Transverse colon (tissue), 4 donors: ENCODE measurements at regions not wholly inside any gene's neighbourhood (a gene's known extent, or its start where the extent isn't known, plus 50 kb on each side); places are given as distances from the start of the nearest gene placed in this dataset.

Source experiments
- DNase-seq: peaks from one replicate; pipeline ENCODE4 v3.0.0-alpha.2; 2019
- H3K27ac ChIP-seq, 4 donors: fragments of 200-600 bp; sonication (generic); 2 replicates each; pipeline ENCODE4 v1.5.1; 2016 to 2018; ENCODE audit warnings: inconsistent platforms in 4 of 4
- H3K27me3 ChIP-seq: fragments of 200-600 bp; sonication (generic); 2 replicates; pipeline ENCODE4 v1.5.1; 2017; ENCODE audit warnings: inconsistent platforms
- H3K36me3 ChIP-seq, 4 donors: fragments of 200-600 bp; sonication (generic); 2 replicates each; pipeline ENCODE4 v1.5.1; 2017 to 2019; ENCODE audit warnings: inconsistent platforms in 4 of 4
- H3K4me1 ChIP-seq, 4 donors: fragments of 200-600 bp; sonication (generic); 2 replicates each; pipeline ENCODE4 v1.5.1; 2017 to 2020; ENCODE audit warnings: inconsistent platforms in 4 of 4
- H3K4me3 ChIP-seq, 4 donors: fragments of 200-600 bp; sonication (generic); 1 replicate in 1 of 4; 2 replicates in 3 of 4; pipeline versions ENCODE4 v1.5.1 to v1.6.1; 2017 to 2019; ENCODE audit warnings: inconsistent platforms in 4 of 4
- H3K9me3 ChIP-seq, 2 donors: fragments of 200-600 bp; sonication (generic); 2 replicates each; pipeline ENCODE4 v1.5.1; 2017 to 2019; ENCODE audit warnings: inconsistent platforms in 2 of 2
- EP300 ChIP-seq: sonication (generic); formaldehyde crosslinking; IDR thresholded peaks from one replicate; pipeline ENCODE4 v1.6.1; 2017; ENCODE audit warnings: antibody characterized with exemption, low read depth
- POLR2A ChIP-seq: fragments of 450-650 bp; IDR thresholded peaks from one replicate; pipeline ENCODE4 v1.6.1; 2016; ENCODE audit warnings: antibody characterized with exemption, mild to moderate bottlenecking, moderate library complexity
- POLR2AphosphoS5 ChIP-seq, 3 donors: sonication (generic); formaldehyde crosslinking; IDR thresholded peaks; one replicate each; pipeline ENCODE4 v1.6.1; 2016; ENCODE audit warnings: antibody characterized with exemption in 3 of 3
- WGBS, 2 donors: methylation state at CpG; one replicate each; pipeline ENCODE4 v1.1.5; 2018; ENCODE audit warnings: low coverage in 1 of 2; 5-methylcytosine and 5-hydroxymethylcytosine counted together
- in situ Hi-C, 4 donors: fragments of 200-750 bp; cut with MboI; loops; one replicate each; pipeline versions ENCODE4 v1.15.0 to v1.15.1; 2017; ENCODE audit warnings: low sequenced_read_pairs in 3 of 4, low pct_ligation_motif_present in 1 of 4, low pct_unique_long_range_greater_than_20kb in 1 of 4
- intact Hi-C: fragments of 100-400 bp; cut with DNase I; formaldehyde crosslinking; loops from one replicate; pipeline ENCODE4 v1.15.1; 2023; ENCODE audit warnings: low total_unique reads
- TF ChIP-seq, protein P1 (sequence below), 5 experiments: fragments of 200-600 bp in 3 of 5; fragments of 450-650 bp in 2 of 5; sonication (generic) in 3 of 5; IDR thresholded peaks; 1 replicate in 2 of 5; 2 replicates in 3 of 5; pipeline ENCODE4 v1.5.1; 2016 to 2017; ENCODE audit warnings: antibody characterized with exemption in 5 of 5, inconsistent platforms in 3 of 5, mild to moderate bottlenecking in 2 of 5, moderate library complexity in 1 of 5

DNA sequence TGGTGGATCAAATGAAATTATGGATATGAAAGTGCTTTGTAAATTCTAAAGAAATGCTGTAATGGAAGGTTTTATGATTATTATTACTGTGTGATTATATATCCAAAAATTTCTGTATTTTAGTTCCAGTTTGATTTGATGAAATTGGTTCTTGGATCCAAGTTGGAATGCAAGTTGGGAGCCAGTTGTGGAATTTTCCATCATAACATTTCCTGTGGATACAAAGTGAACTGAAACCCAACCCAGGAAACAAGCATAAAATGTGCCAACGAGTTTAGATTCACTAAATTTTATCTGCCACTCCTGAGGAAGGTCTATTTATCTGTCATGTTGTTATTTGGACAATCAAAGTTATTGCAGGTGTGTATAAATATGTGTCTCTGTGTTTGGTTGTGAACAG, 131.4 kb upstream of the MDFIC start:
- Histone ChIP-seq H3K4me1 (no peaks in the 10 kb centered on the region), H3K4me3 (no peak overlapping the region), H3K27me3 (no peaks in the 10 kb centered on the region), H3K36me3 (no peaks in the 10 kb centered on the region), H3K9me3 (no peaks in the 10 kb centered on the region), H3K27ac (no peak overlapping the region)
- TF ChIP-seq, protein P1, sequence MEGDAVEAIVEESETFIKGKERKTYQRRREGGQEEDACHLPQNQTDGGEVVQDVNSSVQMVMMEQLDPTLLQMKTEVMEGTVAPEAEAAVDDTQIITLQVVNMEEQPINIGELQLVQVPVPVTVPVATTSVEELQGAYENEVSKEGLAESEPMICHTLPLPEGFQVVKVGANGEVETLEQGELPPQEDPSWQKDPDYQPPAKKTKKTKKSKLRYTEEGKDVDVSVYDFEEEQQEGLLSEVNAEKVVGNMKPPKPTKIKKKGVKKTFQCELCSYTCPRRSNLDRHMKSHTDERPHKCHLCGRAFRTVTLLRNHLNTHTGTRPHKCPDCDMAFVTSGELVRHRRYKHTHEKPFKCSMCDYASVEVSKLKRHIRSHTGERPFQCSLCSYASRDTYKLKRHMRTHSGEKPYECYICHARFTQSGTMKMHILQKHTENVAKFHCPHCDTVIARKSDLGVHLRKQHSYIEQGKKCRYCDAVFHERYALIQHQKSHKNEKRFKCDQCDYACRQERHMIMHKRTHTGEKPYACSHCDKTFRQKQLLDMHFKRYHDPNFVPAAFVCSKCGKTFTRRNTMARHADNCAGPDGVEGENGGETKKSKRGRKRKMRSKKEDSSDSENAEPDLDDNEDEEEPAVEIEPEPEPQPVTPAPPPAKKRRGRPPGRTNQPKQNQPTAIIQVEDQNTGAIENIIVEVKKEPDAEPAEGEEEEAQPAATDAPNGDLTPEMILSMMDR (IDR thresholded peaks at IDR 0.05), result no peak
- TF ChIP-seq POLR2AphosphoS5 (IDR thresholded peaks at IDR 0.05), result no peak
- intact Hi-C loops (loop anchor here (5.0 kb wide), 1 partner anchor 492 kb away; no protein-coding TSS in a partner anchor), in situ Hi-C loops (no loop called here)
- DNase-seq, result no peak
- WGBS, 2 donors, result 45 to 46% methylated on average over 1 of the region's 1 CpG

DNA sequence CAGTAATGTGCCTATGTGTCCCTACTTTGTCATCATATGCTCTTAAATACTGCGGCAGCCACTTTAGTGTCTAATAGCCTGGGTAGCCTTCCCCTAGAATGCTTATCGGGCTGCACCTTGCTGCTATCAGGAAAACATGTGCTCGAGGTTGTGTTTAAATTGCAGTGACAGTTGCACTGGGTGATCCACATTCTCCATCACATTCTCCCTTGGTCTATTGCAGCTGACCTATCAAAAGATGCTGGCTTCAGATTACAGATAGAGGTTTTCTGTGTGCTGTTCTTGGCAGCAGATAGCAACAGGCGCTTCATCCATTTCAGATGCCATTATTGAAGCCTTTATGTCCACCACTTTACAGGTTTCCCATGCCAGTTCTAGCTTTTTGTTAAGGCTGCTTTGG, 130.1 kb upstream of the MDFIC start:
- in situ Hi-C loops (no loop called here), intact Hi-C loops (loop anchor here (5.0 kb wide), 1 partner anchor 491 kb away; no protein-coding TSS in a partner anchor)
- H3K27me3 ChIP-seq, result no peaks in the 10 kb centered on the region
- TF ChIP-seq POLR2AphosphoS5 (IDR thresholded peaks at IDR 0.05) (no peak), EP300 (no peak), POLR2A (no peak)
- TF ChIP-seq, protein P1 (IDR thresholded peaks at IDR 0.05), result no peak
- no peak overlapping the region for H3K27ac ChIP-seq
- H3K36me3 ChIP-seq, result no peaks in the 10 kb centered on the region
- no peak for DNase-seq
- no peaks in the 10 kb centered on the region for H3K4me1 ChIP-seq
- no peak overlapping the region for H3K4me3 ChIP-seq
- WGBS, 2 donors, result 72 to 84% methylated on average over 3 to 4 of the region's 4 CpGs
- H3K9me3 ChIP-seq, result no peaks in the 10 kb centered on the region

DNA sequence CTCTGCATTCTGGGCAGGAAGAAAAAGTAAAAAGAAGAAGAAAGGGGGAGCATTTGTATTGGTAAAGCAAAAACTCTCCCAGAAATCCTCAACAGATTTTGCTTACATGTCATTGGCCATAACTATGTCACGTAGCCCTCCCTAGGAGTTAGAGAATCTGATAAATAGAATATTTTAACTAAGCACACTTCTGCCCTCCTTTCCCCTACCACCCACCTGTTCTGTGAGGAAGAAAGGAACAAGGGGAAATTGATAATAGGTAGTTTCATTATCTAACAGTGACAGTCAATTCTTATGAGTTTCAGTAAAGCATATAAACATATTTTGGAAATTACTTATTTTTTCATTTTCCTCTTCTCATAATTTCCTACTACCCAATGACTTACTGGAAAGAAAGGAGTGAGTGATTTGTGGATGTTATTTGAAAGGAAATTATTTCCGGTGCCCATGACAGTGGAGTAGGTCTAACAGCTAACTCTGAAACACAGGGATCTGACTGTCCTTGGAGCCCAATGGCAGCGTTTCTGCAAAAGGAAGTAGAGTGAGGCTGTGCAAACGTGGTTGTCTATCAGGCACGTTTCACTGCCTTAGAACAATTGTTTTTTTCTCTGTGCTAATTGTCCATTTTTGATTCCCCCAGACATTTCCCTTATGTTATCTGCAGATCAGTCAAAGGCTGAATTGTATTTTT, 128.6 kb upstream of the MDFIC start:
- no peak for DNase-seq
- Histone ChIP-seq H3K4me1 (no peaks in the 10 kb centered on the region), H3K27me3 (no peaks in the 10 kb centered on the region), H3K36me3 (no peaks in the 10 kb centered on the region), H3K27ac (no peak overlapping the region), H3K4me3 (no peak overlapping the region), H3K9me3 (no peaks in the 10 kb centered on the region)
- TF ChIP-seq POLR2AphosphoS5 (IDR thresholded peaks at IDR 0.05) (no peak), EP300 (no peak), POLR2A (no peak)
- TF ChIP-seq, protein P1 (IDR thresholded peaks at IDR 0.05), result no peak
- intact Hi-C loops, result loop anchor here (5.0 kb wide), 1 partner anchor 489 kb away; no protein-coding TSS in a partner anchor
- 39 to 40% methylated on average over 5 of the region's 5 CpGs for WGBS, 2 donors
- in situ Hi-C loops, result no loop called here

DNA sequence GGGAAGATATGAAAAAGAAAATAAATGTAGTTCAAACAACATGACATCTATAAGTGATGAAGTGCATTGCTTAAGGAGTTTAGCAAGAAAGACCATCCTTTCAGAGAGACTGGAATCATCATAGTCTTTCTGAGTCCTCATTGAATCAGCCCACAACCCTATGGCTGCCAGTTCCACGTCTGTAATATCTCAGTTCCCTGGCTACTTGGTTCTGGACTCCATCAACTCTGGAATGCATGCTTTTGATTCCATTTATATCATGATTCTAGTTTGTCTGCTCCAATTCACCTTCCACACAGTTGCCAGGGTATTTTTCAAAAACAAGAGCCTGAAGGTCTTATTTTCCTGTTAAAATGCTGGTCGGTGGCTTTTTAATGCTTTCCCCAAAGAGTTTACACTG, 126.4 kb upstream of the MDFIC start:
- Histone ChIP-seq H3K4me3 (no peak overlapping the region), H3K27me3 (no peaks in the 10 kb centered on the region), H3K9me3 (no peaks in the 10 kb centered on the region), H3K4me1 (no peaks in the 10 kb centered on the region), H3K27ac (no peak overlapping the region), H3K36me3 (no peaks in the 10 kb centered on the region)
- TF ChIP-seq, protein P1 (IDR thresholded peaks at IDR 0.05), result no peak
- no peak for TF ChIP-seq POLR2AphosphoS5 (IDR thresholded peaks at IDR 0.05)
- no peak for TF ChIP-seq POLR2A
- no peak for TF ChIP-seq EP300
- in situ Hi-C loops (no loop called here), intact Hi-C loops (no loop called here)
- DNase-seq, result no peak
- WGBS, 2 donors, result 63% methylated on average over 2 of the region's 2 CpGs
